GM10266 (cell line): ENCODE measurements at regions not wholly inside any gene's neighbourhood (a gene's known extent, or its start where the extent isn't known, plus 50 kb on each side); places are given as distances from the start of the nearest gene placed in this dataset.

Experiments
- DNase-seq: peaks from one replicate; pipeline ENCODE4 v3.0.0; 2012; ENCODE audit errors: extremely low spot score
- TF ChIP-seq, protein P1 (sequence below): IDR thresholded peaks from 2 replicates; pipeline ENCODE4 v1.5.1; 2012; ENCODE audit warnings: mild to moderate bottlenecking, low read depth; ENCODE audit not compliant: control insufficient read depth, insufficient read depth; ENCODE audit errors: missing control alignments

- TF ChIP-seq, protein P1, sequence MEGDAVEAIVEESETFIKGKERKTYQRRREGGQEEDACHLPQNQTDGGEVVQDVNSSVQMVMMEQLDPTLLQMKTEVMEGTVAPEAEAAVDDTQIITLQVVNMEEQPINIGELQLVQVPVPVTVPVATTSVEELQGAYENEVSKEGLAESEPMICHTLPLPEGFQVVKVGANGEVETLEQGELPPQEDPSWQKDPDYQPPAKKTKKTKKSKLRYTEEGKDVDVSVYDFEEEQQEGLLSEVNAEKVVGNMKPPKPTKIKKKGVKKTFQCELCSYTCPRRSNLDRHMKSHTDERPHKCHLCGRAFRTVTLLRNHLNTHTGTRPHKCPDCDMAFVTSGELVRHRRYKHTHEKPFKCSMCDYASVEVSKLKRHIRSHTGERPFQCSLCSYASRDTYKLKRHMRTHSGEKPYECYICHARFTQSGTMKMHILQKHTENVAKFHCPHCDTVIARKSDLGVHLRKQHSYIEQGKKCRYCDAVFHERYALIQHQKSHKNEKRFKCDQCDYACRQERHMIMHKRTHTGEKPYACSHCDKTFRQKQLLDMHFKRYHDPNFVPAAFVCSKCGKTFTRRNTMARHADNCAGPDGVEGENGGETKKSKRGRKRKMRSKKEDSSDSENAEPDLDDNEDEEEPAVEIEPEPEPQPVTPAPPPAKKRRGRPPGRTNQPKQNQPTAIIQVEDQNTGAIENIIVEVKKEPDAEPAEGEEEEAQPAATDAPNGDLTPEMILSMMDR, result no peak
- DNase-seq, result no peak
Measured at GRCh38 chr20:11814267-11814666, 103.4 kb upstream of the BTBD3 start.

DNA sequence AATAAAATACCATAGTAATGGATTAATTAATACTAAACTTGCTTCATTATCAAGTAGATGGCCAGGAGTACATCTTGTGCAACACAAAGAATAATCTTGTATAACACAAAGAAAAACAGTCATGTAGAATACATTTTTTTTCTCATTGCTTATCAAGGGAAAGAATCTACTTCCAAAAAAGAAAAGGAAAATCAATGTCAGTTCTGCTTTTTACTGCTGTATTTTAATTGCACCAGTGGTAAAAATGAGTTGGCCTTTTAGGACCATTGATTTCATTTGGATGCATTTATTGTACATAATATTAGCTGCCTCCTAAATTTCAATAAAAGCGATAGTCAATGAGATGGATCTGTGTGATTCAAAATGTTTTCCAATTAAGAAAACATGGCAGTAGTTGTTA lies 96.9 kb upstream of the BTBD3 start:
- DNase-seq, result no peak
- TF ChIP-seq, protein P1, result no peak

GRCh38 chr20:11822540-11822794 lies 95.2 kb upstream of the BTBD3 start:
- no peak for DNase-seq
- TF ChIP-seq, protein P1, result no peak

- TF ChIP-seq, protein P1, result no peak
- DNase-seq, result no peak
Measured at GRCh38 chr20:11826334-11826733, 91.4 kb upstream of the BTBD3 start.

GRCh38 chr20:11832397-11832796 lies 85.3 kb upstream of the BTBD3 start:
- TF ChIP-seq, protein P1, result no peak
- no peak for DNase-seq

- TF ChIP-seq, protein P1, result no peak
- DNase-seq, result no peak
Measured at GRCh38 chr20:11832851-11833250, 84.8 kb upstream of the BTBD3 start.

DNA sequence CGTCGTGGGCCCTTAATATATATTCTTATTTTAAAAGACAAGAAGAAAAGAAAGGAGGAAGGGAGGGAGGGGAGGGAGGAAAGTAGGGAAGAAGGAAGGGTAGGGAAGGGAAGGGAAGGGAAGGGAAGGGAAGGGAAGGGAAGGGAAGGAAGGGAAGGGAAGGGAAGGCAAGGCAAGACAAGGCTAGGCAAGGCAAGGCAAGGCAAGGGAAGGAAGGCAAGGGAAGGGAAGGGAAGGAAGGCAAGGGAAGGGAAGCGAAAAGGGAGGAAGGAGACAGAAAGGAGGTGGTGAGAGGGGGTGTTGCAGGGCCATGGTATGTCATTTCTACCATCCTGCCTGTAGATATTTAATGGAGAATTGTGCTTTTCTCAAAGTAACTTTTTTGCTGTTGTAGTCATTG lies 83.9 kb upstream of the BTBD3 start:
- TF ChIP-seq, protein P1, result no peak
- DNase-seq, result no peak
